OCI-LY7 (cell line): ENCODE measurements at regions not wholly inside any gene's neighbourhood (a gene's known extent, or its start where the extent isn't known, plus 50 kb on each side); places are given as distances from the start of the nearest gene placed in this dataset.

Source experiments
- BruUV-seq: library from RNA; stranded (reverse); fragments of 400-500 nt; replicated peaks from 2 replicates; lab custom pipeline; 2021; lab: Mats Ljungman, UMichigan
- CTCF ChIA-PET: fragments of 300-600 bp; sonication (Branson Sonifier 250); formaldehyde crosslinking; loops from one replicate; lab custom pipeline; 2022; ENCODE audit warnings: antibody characterized with exemption; ENCODE audit not compliant: unreplicated experiment; lab: Charles Lee
- POLR2A ChIA-PET: fragments of 300-600 bp; sonication (Branson Sonifier 250); formaldehyde crosslinking; loops from one replicate; lab custom pipeline; 2022; ENCODE audit warnings: antibody characterized with exemption; lab: Charles Lee
- DNase-seq: peaks from one replicate; pipeline ENCODE4 v3.0.0-alpha.2; 2015; ENCODE audit warnings: low spot score
- H2AFZ ChIP-seq: fragments of 200-600 bp; sonication (generic), shearing (Covaris generic); 2 replicates; pipeline ENCODE4 v1.6.1; 2014; ENCODE audit warnings: mild to moderate bottlenecking, antibody characterized with exemption, low read length, moderate library complexity
- H3K27ac ChIP-seq: fragments of 200-600 bp; sonication (generic); 2 replicates; pipeline ENCODE4 v1.5.1; 2014; ENCODE audit warnings: mixed run types, low read depth, mild to moderate bottlenecking, moderate library complexity, low read length, inconsistent platforms; ENCODE audit not compliant: poor library complexity, severe bottlenecking
- H3K36me3 ChIP-seq: fragments of 200-600 bp; sonication (generic); 2 replicates; pipeline ENCODE4 v1.6.1; 2014; ENCODE audit warnings: mild to moderate bottlenecking, antibody characterized with exemption, low read length, moderate library complexity, mixed read lengths; ENCODE audit not compliant: insufficient read depth
- H3K4me1 ChIP-seq: fragments of 200-600 bp; sonication (generic); 2 replicates; pipeline ENCODE4 v1.5.1; 2014; ENCODE audit warnings: mild to moderate bottlenecking, low read length; ENCODE audit not compliant: insufficient read depth, poor library complexity, severe bottlenecking
- H3K4me2 ChIP-seq: fragments of 200-600 bp; sonication (generic); 2 replicates; pipeline ENCODE4 v1.6.1; 2014; ENCODE audit warnings: mild to moderate bottlenecking, low read length
- H3K4me3 ChIP-seq: fragments of 200-600 bp; sonication (generic); 2 replicates; pipeline ENCODE4 v1.5.1; 2014; ENCODE audit warnings: mild to moderate bottlenecking, low read depth, low read length; ENCODE audit not compliant: poor library complexity, severe bottlenecking
- H3K79me2 ChIP-seq: fragments of 200-600 bp; sonication (generic); 2 replicates; pipeline ENCODE4 v1.6.1; 2016; ENCODE audit warnings: low read depth, mild to moderate bottlenecking, low read length, moderate library complexity, mixed read lengths; ENCODE audit not compliant: insufficient read depth
- H3K9me2 ChIP-seq: fragments of 200-600 bp; sonication (generic); 2 replicates; pipeline ENCODE4 v1.6.1; 2016; ENCODE audit warnings: mild to moderate bottlenecking, low read length, mixed read lengths; ENCODE audit not compliant: insufficient read depth
- H3K9me3 ChIP-seq: fragments of 200-600 bp; sonication (generic); 2 replicates; pipeline ENCODE4 v1.6.1; 2014; ENCODE audit warnings: mild to moderate bottlenecking, mixed run types, low read length, mixed read lengths
- H4K20me1 ChIP-seq: fragments of 200-600 bp; sonication (generic); 2 replicates; pipeline ENCODE4 v1.6.1; 2014; ENCODE audit warnings: mild to moderate bottlenecking, antibody characterized with exemption, low read length, moderate library complexity, mixed read lengths; ENCODE audit not compliant: insufficient read depth
- CTCF ChIP-seq: fragments of 200-600 bp; sonication (generic); conservative IDR thresholded peaks from 2 replicates; pipeline ENCODE4 v1.5.1; 2014; ENCODE audit warnings: mild to moderate bottlenecking, antibody characterized with exemption, low read length, moderate library complexity, mixed read lengths
- EZH2phosphoT487 ChIP-seq: fragments of 200-600 bp; sonication (generic); IDR thresholded peaks from 2 replicates; pipeline ENCODE4 v1.6.1; 2018; ENCODE audit warnings: low read depth, borderline replicate concordance, mild to moderate bottlenecking, mixed run types, antibody characterized with exemption, low read length, moderate library complexity, mixed read lengths
- intact Hi-C: fragments of 100-400 bp; cut with micrococcal nuclease; formaldehyde crosslinking; loops from one replicate; pipeline ENCODE4 v1.10.0; 2022; ENCODE audit not compliant: unreplicated experiment

- ChIA-PET CTCF (interaction anchor here (0.6 to 0.7 kb wide), 2 partner anchors 8 to 11 kb away, joined by 3 read pairs; no protein-coding TSS in a partner anchor), POLR2A (no interaction called here)
Measured at GRCh38 chr2:15782009-15782751, 158.2 kb upstream of the MYCN start.

GRCh38 chr2:15782769-15783294 lies 157.5 kb upstream of the MYCN start:
- no TSS peak for BruUV-seq
- ChIA-PET POLR2A (no interaction called here), CTCF (interaction anchor here (0.6 kb wide), 1 partner anchor 11 kb away, joined by 3 read pairs; no protein-coding TSS in a partner anchor)

More at GRCh38 chr2:15782009-15782751, 158.2 kb upstream of the MYCN start:
- H3K9me2 ChIP-seq = no peaks in the 10 kb centered on the region
- TF ChIP-seq CTCF (no peak), EZH2phosphoT487 (no peak)
- DNase-seq = no peak
- H2AFZ ChIP-seq = no peak overlapping the region
- no peak overlapping the region for H3K27ac ChIP-seq
- no peaks in the 10 kb centered on the region for H3K9me3 ChIP-seq
- intact Hi-C loops = no loop called here
- H3K4me2 ChIP-seq = no peak overlapping the region
- H4K20me1 ChIP-seq = no peaks in the 10 kb centered on the region
- BruUV-seq = no TSS peak
- H3K36me3 ChIP-seq = no peaks in the 10 kb centered on the region
- no peaks in the 10 kb centered on the region for H3K79me2 ChIP-seq
- H3K4me1 ChIP-seq = no peaks in the 10 kb centered on the region
- H3K4me3 ChIP-seq = no peak overlapping the region

More at GRCh38 chr2:15782769-15783294, 157.5 kb upstream of the MYCN start:
- Histone ChIP-seq H3K4me3 (no peak overlapping the region), H3K9me2 (no peaks in the 10 kb centered on the region), H3K79me2 (no peaks in the 10 kb centered on the region), H3K27ac (no peak overlapping the region), H3K4me2 (no peak overlapping the region), H3K4me1 (no peaks in the 10 kb centered on the region), H4K20me1 (no peaks in the 10 kb centered on the region), H3K36me3 (no peaks in the 10 kb centered on the region), H3K9me3 (no peaks in the 10 kb centered on the region), H2AFZ (no peak overlapping the region)
- DNase-seq = no peak
- intact Hi-C loops = no loop called here
- TF ChIP-seq CTCF (no peak), EZH2phosphoT487 (no peak)
